Medulla oblongata (tissue), 1 donor: ENCODE measurements at regions not wholly inside any gene's neighbourhood (a gene's known extent, or its start where the extent isn't known, plus 50 kb on each side); places are given as distances from the start of the nearest gene placed in this dataset.

Source experiments
- DNase-seq: peaks from one replicate; pipeline ENCODE4 v3.0.0-alpha.2; 2015; ENCODE audit errors: extremely low spot score

DNA sequence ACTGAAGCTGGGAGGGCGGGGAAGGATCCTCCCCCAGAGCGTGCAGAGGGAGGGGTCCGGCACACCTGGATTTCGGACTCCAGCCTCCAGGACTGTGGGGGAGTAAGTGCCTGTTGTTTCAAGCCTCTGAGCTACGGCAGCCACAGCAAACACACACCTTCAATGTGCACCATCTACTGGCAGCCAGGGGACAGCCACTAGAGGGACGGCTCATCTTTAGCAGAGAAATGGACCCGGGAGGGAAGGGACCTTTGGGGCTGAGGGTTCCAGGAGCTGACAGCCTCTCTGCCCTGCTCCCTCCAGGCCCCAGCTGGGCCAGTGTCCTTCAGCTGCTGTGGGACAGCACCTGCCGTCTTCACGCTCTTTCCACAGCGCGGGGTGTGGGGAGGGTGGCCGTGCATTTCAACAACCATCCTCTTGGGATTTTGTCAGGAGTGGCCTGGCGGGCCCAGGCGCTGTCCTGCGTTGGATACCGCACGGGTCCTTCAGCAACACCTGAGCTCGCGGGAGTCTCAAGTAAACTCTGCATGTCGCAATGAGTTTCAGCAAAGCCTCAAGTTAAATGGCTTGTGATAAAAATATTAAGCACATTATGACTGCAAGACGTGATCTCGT, 209.2 kb upstream of the C14orf180 start:
- DNase-seq: peak; percentile 25

DNA sequence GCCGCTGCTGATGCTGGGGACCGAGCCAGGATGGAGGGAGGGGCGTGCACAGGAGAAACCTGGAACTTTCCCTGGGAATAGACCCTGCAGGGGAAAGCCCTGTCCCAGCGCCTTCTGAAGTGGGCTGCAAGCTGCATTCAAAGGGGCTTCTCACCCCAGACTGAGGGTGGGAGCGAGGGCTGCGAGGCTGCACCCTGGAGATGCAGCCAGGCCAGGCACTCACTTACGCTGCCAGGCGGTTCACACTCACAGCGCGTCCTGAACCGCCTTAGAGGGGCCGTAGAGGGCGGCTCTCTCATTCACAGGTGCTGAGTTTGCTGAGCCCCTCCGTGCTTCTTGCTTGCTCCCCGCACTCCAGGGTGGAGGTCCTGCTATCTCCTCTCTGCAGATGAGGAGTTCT, 208.5 kb upstream of the C14orf180 start:
- no peak for DNase-seq

DNA sequence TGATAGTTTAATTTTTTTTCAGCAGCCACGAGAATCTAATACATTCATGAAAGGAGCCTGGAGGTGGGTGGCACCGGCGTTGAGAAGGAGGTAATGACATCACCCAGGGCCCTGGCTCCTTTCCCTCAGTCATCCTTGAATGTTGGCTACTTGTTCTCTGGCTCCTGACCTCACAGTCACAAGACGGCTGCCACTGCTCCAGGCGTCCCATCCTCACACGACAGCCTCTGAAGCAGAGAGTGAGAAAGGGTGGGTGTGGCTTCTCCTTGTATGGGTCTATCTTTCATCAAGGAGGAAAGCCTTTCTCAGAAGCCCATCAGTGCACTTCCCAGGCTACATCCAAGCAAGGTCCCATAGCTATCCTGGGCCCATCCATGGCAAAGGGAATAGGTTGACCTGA, 207.6 kb upstream of the C14orf180 start:
- DNase-seq: no peak

DNA sequence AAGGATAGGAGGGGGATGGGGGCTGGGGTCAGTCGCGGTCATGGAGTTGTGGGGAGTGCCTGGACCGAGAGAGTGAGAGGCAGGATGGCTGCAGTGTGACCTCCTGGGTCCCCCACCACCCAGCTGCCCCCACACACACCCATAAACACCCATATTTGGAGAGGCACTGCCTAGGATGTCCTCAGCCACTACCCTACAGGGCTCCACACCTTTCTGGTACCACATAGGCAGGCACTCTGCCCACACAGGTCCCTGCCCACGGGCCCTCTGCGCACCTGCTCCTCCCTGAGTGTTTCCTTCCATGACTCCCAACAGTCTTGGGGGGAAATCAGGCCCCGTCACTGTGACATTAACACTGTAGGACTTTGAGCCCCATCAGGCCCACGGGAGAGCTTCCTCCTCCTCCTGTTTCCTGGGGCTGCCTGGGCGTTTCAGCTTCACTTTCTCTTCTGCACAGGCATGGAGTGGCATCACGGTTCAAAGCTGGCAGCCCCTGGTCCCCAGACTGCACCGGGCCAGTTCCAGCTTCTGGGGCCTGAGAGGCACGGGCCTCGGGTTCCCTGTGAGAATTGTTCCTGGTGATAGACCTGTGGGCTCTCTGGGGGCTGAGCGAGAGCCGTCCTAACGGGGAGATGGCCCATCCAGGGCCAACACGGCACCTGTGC, 207.0 kb upstream of the C14orf180 start:
- no peak for DNase-seq

DNA sequence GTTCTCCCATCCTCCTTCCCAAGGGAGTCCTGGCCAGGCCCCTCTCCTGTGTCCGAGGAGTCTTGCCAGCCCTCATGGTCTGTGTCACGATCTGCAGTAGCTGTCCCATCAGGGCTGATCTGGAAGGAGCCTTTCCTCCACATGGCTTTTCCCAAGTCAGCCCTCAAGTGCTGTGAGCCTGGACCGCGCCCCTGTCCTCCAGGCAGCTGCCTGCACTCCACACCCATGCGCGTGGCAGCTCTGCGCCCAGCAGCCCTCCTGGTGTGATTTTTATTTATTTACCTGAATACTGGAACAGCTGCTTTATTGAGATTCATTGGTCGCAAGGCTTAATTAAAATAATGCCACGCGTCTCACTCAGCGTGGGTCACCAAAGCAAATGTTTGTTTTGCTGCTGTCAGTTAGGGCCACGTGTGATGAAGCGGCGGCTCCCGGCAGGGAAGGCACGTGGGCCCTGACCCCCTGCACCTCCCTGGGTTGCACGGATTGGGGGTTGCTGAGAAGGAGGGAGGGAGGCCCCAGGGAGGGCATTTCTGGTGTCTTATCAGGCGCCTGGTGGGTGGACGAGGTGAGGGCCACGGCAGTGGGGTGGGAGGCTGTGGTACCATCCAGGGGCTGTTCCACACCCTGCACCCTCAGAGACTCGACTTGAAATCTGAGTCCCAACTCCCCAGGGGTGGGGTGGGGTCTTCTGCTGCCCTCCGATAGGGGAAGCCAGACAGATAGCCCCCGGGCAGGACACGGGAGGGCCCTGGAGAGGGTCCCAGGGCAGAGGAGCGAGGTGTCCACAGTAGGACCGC, 206.3 kb upstream of the C14orf180 start:
- no peak for DNase-seq

DNA sequence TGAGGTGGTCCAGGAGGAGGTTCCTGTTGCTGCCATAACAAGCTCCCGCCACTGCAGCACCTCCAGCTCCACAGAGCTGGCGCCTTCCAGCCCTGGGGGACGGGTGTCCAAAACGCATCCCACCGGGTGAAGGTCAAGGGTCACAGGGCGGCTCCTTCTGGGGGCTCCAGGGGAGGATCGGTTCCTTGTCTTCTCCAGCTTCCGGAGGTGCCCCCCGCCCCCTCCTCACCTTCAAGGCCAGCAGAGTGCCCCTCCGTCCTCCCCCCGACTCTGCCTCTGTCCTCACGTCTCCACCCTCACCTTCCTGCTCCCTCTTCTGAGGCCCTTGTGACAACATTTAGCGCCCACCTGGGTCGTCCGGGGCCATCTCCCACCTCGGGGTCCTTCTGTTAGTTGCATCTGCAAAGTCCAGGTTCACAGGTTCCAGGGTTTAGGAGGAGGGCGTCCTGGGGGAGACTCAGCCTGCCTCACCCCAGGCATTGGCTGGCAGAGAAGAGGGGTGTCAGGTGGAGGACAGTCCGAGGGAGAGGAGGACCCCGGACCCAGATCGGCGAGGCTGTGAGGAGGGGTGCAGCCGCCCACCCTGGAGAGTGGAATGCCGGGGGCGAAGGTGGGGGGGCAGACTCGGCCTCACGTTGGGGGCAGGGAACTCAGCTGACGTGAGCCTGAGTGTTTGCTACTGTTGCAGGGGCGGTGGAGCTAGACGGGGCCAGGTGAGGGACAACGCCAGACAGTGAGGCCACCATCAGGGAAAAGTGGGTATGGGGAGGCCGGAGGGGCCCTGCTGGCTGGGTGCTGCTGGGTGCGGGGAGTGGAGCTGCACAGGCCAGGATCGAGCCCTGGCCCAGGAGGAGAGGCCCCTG, 205.5 kb upstream of the C14orf180 start:
- DNase-seq: no peak

DNA sequence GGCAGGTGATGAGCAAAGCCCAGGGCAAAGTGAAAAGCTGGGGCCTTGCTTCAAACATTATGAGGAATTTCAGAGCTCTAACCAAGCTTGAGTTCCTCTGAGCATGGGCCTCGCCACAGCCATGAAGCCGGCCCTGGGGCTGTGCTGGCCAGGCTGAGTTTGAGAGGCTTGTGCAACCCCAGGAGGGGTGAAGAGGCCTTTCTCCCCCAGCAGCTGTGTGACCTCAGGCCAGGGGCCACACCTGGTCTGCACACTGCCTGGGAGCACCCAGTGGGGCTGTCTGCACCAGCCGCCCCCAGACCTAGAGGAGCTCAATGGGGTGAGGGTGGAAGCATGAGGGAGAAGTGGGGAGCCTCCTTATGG, 204.9 kb upstream of the C14orf180 start:
- no peak for DNase-seq

DNA sequence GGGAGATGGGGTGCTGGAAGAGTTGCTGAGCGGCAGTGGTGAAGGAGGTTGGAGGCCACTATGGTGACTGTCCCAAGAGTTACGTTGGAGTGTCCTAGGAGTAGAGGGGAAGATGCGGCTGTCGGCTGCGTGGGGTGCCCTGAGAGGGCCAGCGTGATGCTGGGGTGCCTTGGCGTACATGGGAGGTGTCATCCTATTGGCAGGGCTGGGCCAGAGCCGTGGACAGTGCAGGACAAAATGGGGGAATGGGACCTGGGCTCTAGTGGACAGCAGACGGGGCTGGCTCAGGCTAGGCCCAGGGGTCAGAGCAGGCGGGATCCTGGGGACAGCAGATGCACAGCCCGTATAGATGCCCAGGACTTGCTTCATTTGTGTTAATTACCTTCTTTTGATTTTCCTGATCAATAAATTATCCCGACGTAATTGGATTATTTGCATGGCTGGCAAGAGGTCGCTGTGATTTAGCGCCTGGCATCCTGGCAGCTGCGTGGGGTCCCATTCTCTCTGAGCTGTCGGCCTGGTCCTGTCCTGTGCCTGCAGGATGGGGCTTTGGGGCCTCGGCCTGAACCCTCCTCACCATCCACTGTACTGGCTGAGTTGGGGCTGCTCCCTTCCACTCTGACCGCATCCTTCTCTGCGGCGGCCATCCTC, 203.9 kb upstream of the C14orf180 start:
- no peak for DNase-seq

DNA sequence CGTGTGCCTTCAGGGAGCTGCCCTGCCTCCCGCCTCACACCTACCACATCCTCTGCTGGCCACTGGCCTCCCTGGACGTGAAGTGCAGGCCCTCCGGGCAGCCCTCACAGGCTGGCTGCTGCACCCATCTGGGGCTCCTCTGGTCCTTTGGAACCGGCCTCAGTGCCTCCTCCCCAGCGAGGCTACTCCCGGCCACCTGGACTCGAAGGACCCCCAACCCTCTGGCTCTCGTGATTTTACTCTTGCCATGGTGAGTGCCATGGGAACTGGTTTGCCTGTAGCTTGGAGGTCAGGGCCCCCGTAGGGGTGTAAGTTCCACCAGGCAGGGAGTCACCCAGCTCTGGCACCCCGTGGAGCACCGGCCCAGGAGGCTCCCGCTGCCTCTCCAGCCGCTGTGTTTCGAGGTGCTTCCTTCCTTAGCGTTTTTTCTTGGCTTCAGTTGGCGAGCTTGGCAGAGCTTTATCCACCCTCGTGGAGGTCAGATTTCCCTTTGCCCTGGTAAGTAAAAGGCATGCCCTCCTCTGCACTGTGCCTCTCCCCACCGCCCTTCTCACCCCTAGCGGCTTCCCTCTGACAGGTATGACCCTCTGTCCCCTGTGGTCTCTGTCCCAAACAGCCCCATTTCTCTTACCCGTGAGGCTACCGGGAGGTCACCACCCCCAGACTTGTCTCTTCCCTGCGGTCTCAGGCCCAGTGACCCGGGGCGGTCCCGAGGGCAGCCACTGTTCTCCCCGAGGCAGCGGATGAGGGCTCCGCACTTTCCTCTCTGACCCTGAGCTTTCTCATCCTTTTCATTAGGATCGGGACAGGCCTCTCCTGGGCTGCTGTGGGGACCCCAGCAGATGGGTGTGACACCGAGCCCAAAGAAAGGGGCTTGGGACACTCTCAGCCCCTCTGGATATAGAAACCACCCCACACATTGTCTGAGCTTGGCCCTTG, 203.1 kb upstream of the C14orf180 start:
- no peak for DNase-seq

DNA sequence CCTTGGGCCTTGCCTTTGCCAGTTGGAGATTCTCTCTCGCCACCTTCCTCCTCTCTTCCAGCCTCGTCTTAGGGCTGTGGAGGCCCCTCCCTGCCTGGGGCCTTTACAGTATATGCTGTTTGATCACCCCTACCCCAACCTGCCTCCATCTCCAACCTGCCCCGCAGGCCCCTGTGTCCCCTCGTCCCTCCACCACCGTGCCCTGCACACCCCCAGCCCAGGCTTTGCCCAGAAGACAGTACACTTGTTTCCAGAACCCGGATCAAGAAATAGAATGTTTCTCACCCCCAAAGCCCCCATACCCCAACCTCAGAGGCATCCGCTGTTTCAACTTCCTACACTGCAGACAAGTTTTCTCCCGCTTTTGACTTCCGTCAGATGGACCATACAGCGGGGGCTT, 202.3 kb upstream of the C14orf180 start:
- DNase-seq: no peak

DNA sequence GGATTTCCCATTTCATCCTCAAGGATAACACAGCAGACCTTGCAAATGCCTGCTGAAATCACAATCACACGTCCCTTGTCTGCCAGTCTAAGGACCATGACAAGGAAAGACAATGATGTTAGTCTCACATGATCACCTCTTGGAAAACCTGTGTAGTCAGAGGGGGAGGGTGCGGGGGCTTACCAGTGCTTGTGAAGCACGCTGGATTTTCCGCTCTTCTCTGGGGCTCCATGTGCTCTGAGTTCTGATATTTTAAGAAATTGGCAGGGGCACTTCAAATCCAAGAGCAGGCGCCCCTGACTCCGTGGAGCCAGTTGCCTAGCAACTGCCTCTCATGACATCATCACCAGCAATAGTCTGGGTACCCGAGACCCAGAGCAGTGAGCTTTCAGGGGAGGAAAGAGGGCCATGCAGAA, 200.9 kb upstream of the C14orf180 start:
- DNase-seq: no peak

DNA sequence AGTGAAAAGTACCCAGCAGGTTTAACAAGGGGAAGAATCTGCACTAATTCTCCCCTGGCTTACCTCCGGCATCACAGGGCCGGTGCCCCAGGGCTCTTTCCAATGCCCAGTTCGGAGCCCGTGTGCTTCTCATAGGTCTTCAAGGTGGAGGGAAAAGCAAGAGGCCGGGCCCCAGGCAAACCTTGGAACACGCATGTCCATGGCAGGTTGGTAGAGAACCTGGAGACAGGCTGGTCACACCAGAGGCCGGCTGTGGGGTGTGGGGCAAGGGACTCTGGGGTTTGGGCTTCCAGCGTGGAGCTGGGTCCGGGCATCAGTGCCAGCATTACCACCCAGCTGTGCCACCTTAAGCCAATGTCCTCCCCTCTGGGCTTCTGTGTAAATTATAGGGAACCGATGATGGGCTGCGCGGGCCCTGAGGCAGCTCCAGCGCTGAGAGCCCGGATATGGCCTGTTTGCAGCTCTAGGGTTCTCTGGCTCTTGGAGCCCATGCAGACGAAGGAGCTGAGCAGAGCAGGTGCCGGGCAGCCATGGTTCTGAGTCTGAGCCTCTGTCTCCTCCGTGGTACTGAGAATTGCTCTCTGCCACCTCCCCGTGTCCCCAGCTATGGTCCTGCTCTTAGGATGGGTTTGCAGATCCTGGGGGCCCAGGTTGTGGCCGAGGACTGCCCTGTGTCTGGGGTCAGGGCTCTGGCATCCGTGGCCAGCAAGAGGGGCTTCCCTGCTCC, 197.0 kb upstream of the C14orf180 start:
- DNase-seq: no peak

DNA sequence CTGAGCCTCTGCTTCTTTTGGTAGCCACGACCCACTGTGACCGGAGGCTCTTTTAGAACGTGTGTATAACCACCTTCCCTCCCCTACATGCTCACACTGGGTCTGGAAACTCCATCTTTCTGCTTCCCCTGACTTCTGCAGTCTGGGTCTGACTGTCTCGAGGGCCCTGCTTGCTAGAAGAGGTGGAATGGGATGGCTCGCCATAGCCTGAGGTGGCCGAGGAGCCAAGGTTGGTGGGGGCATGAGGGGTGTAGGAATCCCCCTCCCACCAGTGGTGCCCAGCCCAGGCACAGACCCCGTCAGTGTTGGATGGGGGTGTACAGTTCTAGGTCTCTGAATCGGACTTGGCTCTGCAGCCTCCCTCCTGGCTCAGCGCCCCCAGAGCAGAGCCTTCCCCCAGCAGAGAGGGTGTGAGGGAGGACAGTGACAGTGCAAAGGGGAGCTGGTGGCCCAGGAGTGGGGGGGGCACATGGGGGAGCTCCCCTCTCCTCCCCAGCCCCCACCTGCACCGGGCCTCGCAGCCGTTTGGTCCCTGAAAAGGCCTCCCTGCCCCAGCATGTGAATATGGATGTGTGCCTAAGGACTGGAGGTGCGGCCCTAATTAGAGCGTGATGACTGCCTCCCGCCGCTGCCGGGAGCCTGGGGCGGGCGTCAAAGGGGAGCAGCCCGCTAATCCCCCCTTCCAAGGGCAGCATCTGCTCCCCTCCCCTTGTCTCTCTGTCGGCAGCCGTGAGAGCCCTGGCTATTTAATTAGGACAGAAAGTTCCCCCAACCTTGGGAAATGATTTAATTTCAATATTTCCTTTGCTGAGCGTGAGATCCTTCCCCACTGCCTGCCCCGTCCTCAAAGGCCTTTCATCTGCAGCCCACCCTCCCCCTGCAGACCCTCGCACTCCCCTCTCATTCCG, 196.2 kb upstream of the C14orf180 start:
- no peak for DNase-seq

DNA sequence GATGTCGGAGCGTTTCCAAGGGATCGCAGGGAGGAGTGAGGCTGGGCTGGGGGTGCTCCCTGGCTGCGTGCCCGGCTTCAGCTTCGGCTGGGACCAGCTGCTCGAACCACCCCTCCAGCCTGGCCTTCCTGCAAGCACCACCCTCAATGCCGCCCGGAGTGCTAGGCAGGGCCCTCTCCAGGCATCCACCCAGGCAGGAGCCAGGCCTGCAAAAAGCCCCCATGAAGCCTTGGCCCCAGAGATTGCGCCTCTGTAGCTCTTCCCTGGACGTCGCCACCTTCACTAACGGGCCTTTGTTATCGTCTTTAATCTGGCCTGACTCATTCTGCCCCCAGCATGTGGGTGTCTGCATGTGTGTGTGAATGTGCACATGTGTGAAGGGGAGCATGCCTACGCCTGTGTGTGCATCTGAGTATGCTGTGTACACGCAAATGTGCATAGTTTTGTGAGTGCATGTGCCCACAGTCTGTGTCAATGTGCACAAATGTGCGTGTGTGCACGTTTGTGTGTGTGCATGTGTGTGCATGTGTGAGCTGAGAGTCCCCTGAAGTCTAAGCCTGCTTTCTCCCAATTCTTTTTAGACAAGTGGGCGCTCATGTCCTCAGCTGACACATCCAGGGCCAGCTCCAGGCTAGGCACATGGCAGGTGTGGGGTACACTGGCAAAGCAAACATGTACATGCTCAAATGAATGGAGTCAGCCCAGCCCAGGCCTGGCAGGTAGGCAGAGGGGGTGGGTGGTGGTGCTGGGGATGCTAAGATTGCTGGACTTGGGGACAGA, 195.4 kb upstream of the C14orf180 start:
- DNase-seq: no peak

DNA sequence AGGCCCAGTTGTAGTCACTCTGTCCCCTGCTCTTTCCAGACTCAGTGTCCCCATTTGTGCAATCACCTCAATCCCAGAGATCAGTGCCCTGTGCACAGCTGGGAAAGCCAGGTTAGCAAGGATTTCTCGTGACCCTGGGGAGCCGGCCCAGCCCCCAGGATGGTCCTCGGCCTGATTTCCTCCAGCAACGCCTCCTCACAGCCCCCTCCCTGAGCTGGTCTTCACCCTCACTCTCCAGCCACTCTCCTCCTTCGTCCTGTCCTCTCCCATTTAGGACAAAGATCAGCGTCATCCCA, 194.8 kb upstream of the C14orf180 start:
- DNase-seq: no peak

DNA sequence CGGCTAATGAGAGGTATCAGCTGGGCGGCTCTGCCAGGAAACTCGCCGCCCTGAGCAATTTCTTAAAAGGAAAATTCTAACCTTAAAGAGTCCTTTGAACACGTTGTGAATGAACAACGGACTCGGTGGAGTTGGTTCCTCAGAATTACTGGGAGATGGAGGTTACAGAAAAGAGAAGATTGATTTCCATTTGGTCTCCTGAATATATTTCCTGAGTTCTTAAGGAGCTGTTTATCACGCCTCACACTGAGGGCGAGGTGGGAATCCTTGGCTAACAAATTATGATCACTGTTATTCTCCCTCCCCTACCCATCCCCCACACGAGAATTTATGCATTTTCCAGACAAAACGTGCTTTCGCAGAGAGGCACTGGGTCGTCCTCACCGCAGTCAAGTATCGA, 194.5 kb upstream of the C14orf180 start:
- no peak for DNase-seq

DNA sequence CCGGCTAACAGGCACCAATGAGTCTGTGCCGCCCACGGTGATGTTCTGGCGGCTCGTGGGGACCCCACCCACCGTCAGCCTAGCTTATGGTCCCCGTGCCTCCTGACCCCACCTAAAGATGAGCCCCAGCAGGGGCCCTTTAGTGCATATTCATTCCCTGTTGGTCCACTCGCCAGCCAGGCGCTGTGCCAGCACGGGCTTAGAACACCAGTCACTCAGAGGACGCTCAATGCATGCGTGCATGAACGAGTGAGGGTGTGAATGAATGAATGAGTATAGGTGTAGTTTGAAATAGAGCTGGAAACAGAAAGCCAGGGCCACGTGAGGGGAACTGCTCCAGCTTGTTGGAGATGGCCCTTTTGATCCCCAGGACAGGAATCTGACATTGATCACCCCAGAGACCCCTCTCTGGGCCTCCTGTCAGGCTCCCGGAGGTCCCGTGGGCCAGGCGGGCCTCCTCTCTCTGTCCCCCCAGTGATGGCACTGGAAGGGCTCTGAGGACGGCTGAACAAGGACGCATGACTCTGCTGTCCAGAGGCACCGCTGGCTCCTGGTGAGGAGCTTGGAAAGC, 193.9 kb upstream of the C14orf180 start:
- DNase-seq: no peak
